ENCODE measurements at regions not wholly inside any gene's neighbourhood (a gene's known extent, or its start where the extent isn't known, plus 50 kb on each side); places are given as distances from the start of the nearest gene placed in this dataset.

DNA sequence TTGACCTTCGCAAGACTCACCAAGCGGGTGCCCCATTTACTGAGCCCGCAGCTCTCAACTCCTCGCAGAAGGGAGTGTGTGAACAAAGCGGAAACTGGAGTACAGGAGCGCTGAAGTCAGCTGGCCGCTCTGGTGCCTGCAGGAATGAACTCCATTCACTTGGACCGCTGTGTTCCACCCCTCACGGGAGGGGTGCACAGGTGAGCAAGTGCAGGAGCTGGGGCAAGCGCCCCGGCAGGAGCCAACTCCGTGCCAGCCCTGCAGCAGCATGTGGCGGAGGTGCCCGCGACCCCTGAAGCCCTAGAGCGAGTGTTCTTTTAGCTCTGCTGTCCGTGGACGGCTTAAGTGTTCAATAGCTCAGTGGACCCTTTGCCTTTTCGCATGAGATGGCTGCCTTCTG is 471.6 kb upstream of the ADGRL4 start:
- no peaks in the 10 kb centered on the region for H3K36me3 ChIP-seq (ENCODE audit: control insufficient read depth, insufficient read depth, low read length)
- H3K4me1 ChIP-seq (ENCODE audit: control insufficient read depth, insufficient read depth, low read length, poor library complexity, severe bottlenecking) = no peaks in the 10 kb centered on the region
- Mint-ChIP-seq H3K27me3 (no peaks in the 10 kb centered on the region), H3K27ac (no peak overlapping the region), H3K9me3 (peaks cover 2 to 17% (median 6%) of the 10 kb centered on the region in 7 donors), H3K4me3 (no peak overlapping the region), H3K4me1 (no peaks in the 10 kb centered on the region), H3K36me3 (no peaks in the 10 kb centered on the region)
- no peak for ATAC-seq (ENCODE audit: low read depth in 2 of 2)
- DNase-seq = no peak
- H3K9me3 ChIP-seq (ENCODE audit: control insufficient read depth in 2 of 2, low read length in 2 of 2) = no peaks in the 10 kb centered on the region
- no peak overlapping the region for H3K4me3 ChIP-seq (ENCODE audit: low read depth, low read length)
- H3K27me3 ChIP-seq (ENCODE audit: control insufficient read depth, insufficient read depth, low read length) = no peaks in the 10 kb centered on the region
- H3K27ac ChIP-seq (ENCODE audit: insufficient read depth, low read length, poor library complexity, severe bottlenecking) = no peak overlapping the region

GRCh38 chr1:79472067-79472656 is 465.6 kb upstream of the ADGRL4 start:
- Histone ChIP-seq H3K4me3 (ENCODE audit: low read depth, low read length) (no peak overlapping the region), H3K27ac (ENCODE audit: insufficient read depth, low read length, poor library complexity, severe bottlenecking) (no peak overlapping the region), H3K27me3 (ENCODE audit: control insufficient read depth, insufficient read depth, low read length) (no peaks in the 10 kb centered on the region), H3K36me3 (ENCODE audit: control insufficient read depth, insufficient read depth, low read length) (no peaks in the 10 kb centered on the region), H3K9me3 (ENCODE audit: control insufficient read depth in 2 of 2, low read length in 2 of 2) (no peaks in the 10 kb centered on the region), H3K4me1 (ENCODE audit: control insufficient read depth, insufficient read depth, low read length, poor library complexity, severe bottlenecking) (no peaks in the 10 kb centered on the region)
- Mint-ChIP-seq H3K4me1 (no peaks in the 10 kb centered on the region), H3K27me3 (no peaks in the 10 kb centered on the region), H3K4me3 (no peak overlapping the region), H3K9me3 (peaks cover 3 to 11% (median 4%) of the 10 kb centered on the region in 7 donors), H3K27ac (no peak overlapping the region), H3K36me3 (no peaks in the 10 kb centered on the region)
- ATAC-seq (ENCODE audit: low read depth in 2 of 2) = no peak
- DNase-seq = no peak

DNA sequence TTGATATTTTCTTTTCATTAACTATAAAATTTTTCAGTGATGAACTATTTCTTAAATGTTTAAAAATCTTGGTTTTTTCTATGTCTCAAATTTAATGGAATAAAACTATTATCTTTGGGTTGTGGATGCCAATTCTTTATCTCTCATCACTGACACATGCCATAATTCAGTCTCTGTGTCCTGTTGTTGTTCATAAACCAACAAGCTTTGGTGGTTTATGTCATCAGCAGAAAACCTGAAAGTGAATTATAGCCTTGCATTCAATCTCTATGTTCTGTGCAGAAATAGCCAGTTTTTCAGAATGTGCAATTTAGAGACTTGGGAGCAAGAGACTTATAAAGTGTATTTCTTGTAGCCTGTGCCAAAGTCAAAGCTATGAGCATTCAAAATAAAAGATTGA is 462.6 kb upstream of the ADGRL4 start:
- Histone ChIP-seq H3K4me3 (ENCODE audit: low read depth, low read length) (no peak overlapping the region), H3K36me3 (ENCODE audit: control insufficient read depth, insufficient read depth, low read length) (no peaks in the 10 kb centered on the region), H3K4me1 (ENCODE audit: control insufficient read depth, insufficient read depth, low read length, poor library complexity, severe bottlenecking) (no peaks in the 10 kb centered on the region), H3K9me3 (ENCODE audit: control insufficient read depth in 2 of 2, low read length in 2 of 2) (no peaks in the 10 kb centered on the region), H3K27me3 (ENCODE audit: control insufficient read depth, insufficient read depth, low read length) (no peaks in the 10 kb centered on the region), H3K27ac (ENCODE audit: insufficient read depth, low read length, poor library complexity, severe bottlenecking) (no peak overlapping the region)
- Mint-ChIP-seq H3K27ac (no peak overlapping the region), H3K4me1 (no peaks in the 10 kb centered on the region), H3K4me3 (no peak overlapping the region), H3K9me3 (peaks cover 0 to 22% (median 9%) of the 10 kb centered on the region in 7 donors), H3K36me3 (no peaks in the 10 kb centered on the region), H3K27me3 (no peaks in the 10 kb centered on the region)
- DNase-seq = no peak
- ATAC-seq (ENCODE audit: low read depth in 2 of 2) = no peak

GRCh38 chr1:79460773-79461436 is 454.4 kb upstream of the ADGRL4 start:
- no peak overlapping the region for H3K27ac ChIP-seq (ENCODE audit: insufficient read depth, low read length, poor library complexity, severe bottlenecking)

GRCh38 chr1:79457562-79458224 is 451.2 kb upstream of the ADGRL4 start:
- Mint-ChIP-seq H3K36me3 (no peaks in the 10 kb centered on the region), H3K4me1 (no peaks in the 10 kb centered on the region), H3K27me3 (no peaks in the 10 kb centered on the region), H3K9me3 (peaks cover 4 to 30% (median 9%) of the 10 kb centered on the region in 7 donors), H3K4me3 (no peak overlapping the region), H3K27ac (no peak overlapping the region)
- Histone ChIP-seq H3K4me3 (ENCODE audit: low read depth, low read length) (no peak overlapping the region), H3K27me3 (ENCODE audit: control insufficient read depth, insufficient read depth, low read length) (no peaks in the 10 kb centered on the region), H3K36me3 (ENCODE audit: control insufficient read depth, insufficient read depth, low read length) (no peaks in the 10 kb centered on the region), H3K9me3 (ENCODE audit: control insufficient read depth in 2 of 2, low read length in 2 of 2) (no peaks in the 10 kb centered on the region), H3K4me1 (ENCODE audit: control insufficient read depth, insufficient read depth, low read length, poor library complexity, severe bottlenecking) (no peaks in the 10 kb centered on the region), H3K27ac (ENCODE audit: insufficient read depth, low read length, poor library complexity, severe bottlenecking) (no peak overlapping the region)
- DNase-seq (no peak), ATAC-seq (ENCODE audit: low read depth in 2 of 2) (no peak)

More at GRCh38 chr1:79460773-79461436, 454.4 kb upstream of the ADGRL4 start:
- H3K27me3 ChIP-seq (ENCODE audit: control insufficient read depth, insufficient read depth, low read length) = no peaks in the 10 kb centered on the region
- no peaks in the 10 kb centered on the region for H3K9me3 ChIP-seq (ENCODE audit: control insufficient read depth in 2 of 2, low read length in 2 of 2)
- Mint-ChIP-seq H3K27ac (no peak overlapping the region), H3K9me3 (peaks cover 3 to 36% (median 12%) of the 10 kb centered on the region in 7 donors), H3K36me3 (no peaks in the 10 kb centered on the region), H3K27me3 (no peaks in the 10 kb centered on the region), H3K4me1 (no peaks in the 10 kb centered on the region), H3K4me3 (no peak overlapping the region)
- DNase-seq = no peak
- no peak overlapping the region for H3K4me3 ChIP-seq (ENCODE audit: low read depth, low read length)
- no peaks in the 10 kb centered on the region for H3K4me1 ChIP-seq (ENCODE audit: control insufficient read depth, insufficient read depth, low read length, poor library complexity, severe bottlenecking)
- ATAC-seq (ENCODE audit: low read depth in 2 of 2) = no peak
- no peaks in the 10 kb centered on the region for H3K36me3 ChIP-seq (ENCODE audit: control insufficient read depth, insufficient read depth, low read length)

DNA sequence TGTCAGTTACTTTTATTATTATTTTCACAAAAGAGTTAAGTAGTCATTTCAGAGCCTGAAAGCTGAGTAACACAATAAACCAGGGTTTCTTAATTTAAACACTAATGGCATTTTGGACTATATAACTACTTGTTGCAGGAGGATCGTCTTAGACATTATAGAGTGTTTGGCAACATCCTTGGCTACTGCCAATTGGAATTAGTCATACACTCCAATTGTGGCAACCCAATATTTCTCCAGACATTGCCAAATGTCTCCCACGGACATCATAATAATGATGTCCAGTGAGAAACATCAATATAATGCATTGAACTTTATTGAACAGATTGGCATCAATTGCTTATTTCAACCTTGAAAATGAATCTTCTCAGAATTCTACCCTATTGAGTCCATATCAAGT is 441.9 kb upstream of the ADGRL4 start:
- Histone ChIP-seq H3K27ac (ENCODE audit: insufficient read depth, low read length, poor library complexity, severe bottlenecking) (no peak overlapping the region), H3K4me1 (ENCODE audit: control insufficient read depth, insufficient read depth, low read length, poor library complexity, severe bottlenecking) (no peaks in the 10 kb centered on the region), H3K27me3 (ENCODE audit: control insufficient read depth, insufficient read depth, low read length) (no peaks in the 10 kb centered on the region), H3K36me3 (ENCODE audit: control insufficient read depth, insufficient read depth, low read length) (no peaks in the 10 kb centered on the region), H3K4me3 (ENCODE audit: low read depth, low read length) (no peak overlapping the region), H3K9me3 (ENCODE audit: control insufficient read depth in 2 of 2, low read length in 2 of 2) (no peaks in the 10 kb centered on the region)
- Mint-ChIP-seq H3K27ac (no peak overlapping the region), H3K9me3 (peaks cover 1 to 17% (median 5%) of the 10 kb centered on the region in 7 donors), H3K27me3 (no peaks in the 10 kb centered on the region), H3K4me1 (no peaks in the 10 kb centered on the region), H3K36me3 (no peaks in the 10 kb centered on the region), H3K4me3 (no peak overlapping the region)
- no peak for DNase-seq
- no peak for ATAC-seq (ENCODE audit: low read depth in 2 of 2)

- Histone ChIP-seq H3K9me3 (ENCODE audit: control insufficient read depth in 2 of 2, low read length in 2 of 2) (peaks cover 0 to 4% of the 10 kb centered on the region in 2 experiments), H3K27me3 (ENCODE audit: control insufficient read depth, insufficient read depth, low read length) (no peaks in the 10 kb centered on the region), H3K27ac (ENCODE audit: insufficient read depth, low read length, poor library complexity, severe bottlenecking) (no peak overlapping the region), H3K4me1 (ENCODE audit: control insufficient read depth, insufficient read depth, low read length, poor library complexity, severe bottlenecking) (no peaks in the 10 kb centered on the region), H3K4me3 (ENCODE audit: low read depth, low read length) (no peak overlapping the region), H3K36me3 (ENCODE audit: control insufficient read depth, insufficient read depth, low read length) (no peaks in the 10 kb centered on the region)
- H3K27ac Mint-ChIP-seq = no peak overlapping the region
- no peak overlapping the region for H3K4me3 Mint-ChIP-seq
- H3K9me3 Mint-ChIP-seq = peaks cover 1 to 14% (median 5%) of the 10 kb centered on the region in 7 donors
- H3K4me1 Mint-ChIP-seq = no peaks in the 10 kb centered on the region
- no peak for ATAC-seq (ENCODE audit: low read depth in 2 of 2)
- DNase-seq = no peak
- H3K27me3 Mint-ChIP-seq = no peaks in the 10 kb centered on the region
- H3K36me3 Mint-ChIP-seq = no peaks in the 10 kb centered on the region
Observed at GRCh38 chr1:79441238-79441637, 434.7 kb upstream of the ADGRL4 start.
